ENCODE measurements at regions not wholly inside any gene's neighbourhood (a gene's known extent, or its start where the extent isn't known, plus 50 kb on each side); places are given as distances from the start of the nearest gene placed in this dataset.
A peak's percentile ranks its signal among the peaks of the same experiment; 100 is the strongest.
"Not testable (repeated sequence)": the region's sequence is repeated elsewhere in the genome, so short reads cannot be mapped to it uniquely, and the experiment has no call there.

DNA sequence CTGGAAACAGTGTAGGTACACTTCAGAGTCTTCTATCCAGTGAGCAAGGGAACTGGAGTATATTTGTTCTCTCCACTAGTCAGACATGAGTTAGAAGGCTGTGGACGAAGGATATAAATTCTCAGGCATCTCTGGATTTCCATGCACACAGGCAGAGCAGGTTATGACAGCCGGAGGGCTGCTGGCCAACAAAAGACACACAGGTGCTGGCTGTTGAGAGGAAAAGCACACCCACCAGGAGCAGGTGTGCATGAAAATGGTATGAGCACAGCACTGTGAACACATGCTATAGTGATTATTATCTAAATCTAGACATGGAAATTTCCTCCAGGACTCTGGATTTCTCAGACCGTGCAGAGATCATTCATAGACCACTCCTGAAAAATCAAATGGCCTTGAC, 444.7 kb upstream of the RPS6KA3 start:
- TF ChIP-seq, protein P1, sequence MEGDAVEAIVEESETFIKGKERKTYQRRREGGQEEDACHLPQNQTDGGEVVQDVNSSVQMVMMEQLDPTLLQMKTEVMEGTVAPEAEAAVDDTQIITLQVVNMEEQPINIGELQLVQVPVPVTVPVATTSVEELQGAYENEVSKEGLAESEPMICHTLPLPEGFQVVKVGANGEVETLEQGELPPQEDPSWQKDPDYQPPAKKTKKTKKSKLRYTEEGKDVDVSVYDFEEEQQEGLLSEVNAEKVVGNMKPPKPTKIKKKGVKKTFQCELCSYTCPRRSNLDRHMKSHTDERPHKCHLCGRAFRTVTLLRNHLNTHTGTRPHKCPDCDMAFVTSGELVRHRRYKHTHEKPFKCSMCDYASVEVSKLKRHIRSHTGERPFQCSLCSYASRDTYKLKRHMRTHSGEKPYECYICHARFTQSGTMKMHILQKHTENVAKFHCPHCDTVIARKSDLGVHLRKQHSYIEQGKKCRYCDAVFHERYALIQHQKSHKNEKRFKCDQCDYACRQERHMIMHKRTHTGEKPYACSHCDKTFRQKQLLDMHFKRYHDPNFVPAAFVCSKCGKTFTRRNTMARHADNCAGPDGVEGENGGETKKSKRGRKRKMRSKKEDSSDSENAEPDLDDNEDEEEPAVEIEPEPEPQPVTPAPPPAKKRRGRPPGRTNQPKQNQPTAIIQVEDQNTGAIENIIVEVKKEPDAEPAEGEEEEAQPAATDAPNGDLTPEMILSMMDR (IDR thresholded peaks at IDR 0.05; ENCODE audit: insufficient read depth, low read depth, low read length, missing control alignments) = no peak
- DNase-seq (ENCODE audit: low read depth) = no peak
- H3K4me3 ChIP-seq (ENCODE audit: low read length) = no peak overlapping the region

- TF ChIP-seq, protein P1 (IDR thresholded peaks at IDR 0.05; ENCODE audit: insufficient read depth, low read depth, low read length, missing control alignments) = no peak
- no peak overlapping the region for H3K4me3 ChIP-seq (ENCODE audit: low read length)
- no peak for DNase-seq (ENCODE audit: low read depth)
Observed at GRCh38 chrX:20693078-20693477, 426.4 kb upstream of the RPS6KA3 start.

GRCh38 chrX:20686256-20686655, 419.5 kb upstream of the RPS6KA3 start:
- DNase-seq (ENCODE audit: low read depth) = no peak
- TF ChIP-seq, protein P1 (IDR thresholded peaks at IDR 0.05; ENCODE audit: insufficient read depth, low read depth, low read length, missing control alignments) = no peak
- H3K4me3 ChIP-seq (ENCODE audit: low read length) = no peak overlapping the region

DNA sequence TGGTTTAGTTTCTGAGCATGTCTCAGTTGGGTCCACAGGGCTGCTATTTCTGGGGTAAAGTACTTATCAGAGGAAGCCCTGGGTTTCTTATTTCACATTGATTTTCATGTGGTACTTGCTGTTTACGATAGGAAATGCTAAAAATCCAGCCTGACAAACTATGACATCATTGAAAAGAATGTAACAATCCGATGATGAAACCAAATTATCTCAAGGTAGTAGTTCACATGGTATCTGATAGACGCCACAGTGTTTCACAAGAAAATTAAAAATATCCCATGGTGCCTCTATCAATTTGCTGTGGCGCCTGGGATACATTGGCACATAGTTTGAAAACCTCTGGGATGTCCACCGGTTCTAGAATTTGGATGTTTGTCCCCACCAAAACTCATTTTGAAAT, 418.9 kb upstream of the RPS6KA3 start:
- no peak for DNase-seq (ENCODE audit: low read depth)
- TF ChIP-seq, protein P1 (IDR thresholded peaks at IDR 0.05; ENCODE audit: insufficient read depth, low read depth, low read length, missing control alignments) = no peak
- H3K4me3 ChIP-seq (ENCODE audit: low read length) = no peak overlapping the region

DNA sequence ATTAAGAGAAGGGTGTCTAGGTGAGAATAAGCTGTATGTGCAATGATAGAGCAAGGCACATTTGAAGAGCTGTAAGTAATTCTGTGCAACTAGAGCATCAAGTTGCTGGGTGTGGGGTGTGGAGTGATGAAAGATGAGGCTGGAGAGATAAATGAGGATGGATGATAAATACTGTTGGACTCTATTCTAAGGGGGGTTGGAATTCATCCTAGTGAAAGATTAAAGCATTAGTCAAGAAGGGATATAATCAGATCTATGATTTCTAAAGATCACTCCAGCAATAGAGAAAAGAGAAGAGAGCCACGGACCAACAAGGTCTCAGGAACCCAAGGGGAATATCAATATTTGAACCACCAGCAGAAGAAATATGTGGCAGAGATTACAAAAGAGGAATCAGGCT, 415.0 kb upstream of the RPS6KA3 start:
- DNase-seq (ENCODE audit: low read depth) = no peak
- no peak overlapping the region for H3K4me3 ChIP-seq (ENCODE audit: low read length)
- TF ChIP-seq, protein P1 (IDR thresholded peaks at IDR 0.05; ENCODE audit: insufficient read depth, low read depth, low read length, missing control alignments) = no peak

DNA sequence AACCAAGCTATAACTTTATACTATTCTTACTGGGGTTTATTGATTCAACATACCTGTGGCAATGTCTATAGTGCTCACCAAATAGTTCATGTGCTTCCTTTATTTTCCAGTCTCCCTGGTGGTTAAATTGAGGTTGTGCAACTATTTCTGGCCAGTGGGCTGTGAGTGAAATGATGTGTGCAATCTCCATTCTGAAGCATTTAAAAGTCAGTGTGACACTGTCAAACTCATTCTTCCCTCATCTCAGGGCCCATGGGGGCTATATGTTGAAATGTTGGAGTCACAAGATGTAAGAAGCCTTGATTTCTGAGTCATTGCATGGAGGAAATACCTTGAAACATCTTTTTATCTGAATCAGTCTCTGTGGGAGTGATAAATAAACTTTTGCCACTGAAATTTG, 414.3 kb upstream of the RPS6KA3 start:
- TF ChIP-seq, protein P1 (IDR thresholded peaks at IDR 0.05; ENCODE audit: insufficient read depth, low read depth, low read length, missing control alignments) = peak; percentile 6
- no peak for DNase-seq (ENCODE audit: low read depth)
- no peak overlapping the region for H3K4me3 ChIP-seq (ENCODE audit: low read length)

DNA sequence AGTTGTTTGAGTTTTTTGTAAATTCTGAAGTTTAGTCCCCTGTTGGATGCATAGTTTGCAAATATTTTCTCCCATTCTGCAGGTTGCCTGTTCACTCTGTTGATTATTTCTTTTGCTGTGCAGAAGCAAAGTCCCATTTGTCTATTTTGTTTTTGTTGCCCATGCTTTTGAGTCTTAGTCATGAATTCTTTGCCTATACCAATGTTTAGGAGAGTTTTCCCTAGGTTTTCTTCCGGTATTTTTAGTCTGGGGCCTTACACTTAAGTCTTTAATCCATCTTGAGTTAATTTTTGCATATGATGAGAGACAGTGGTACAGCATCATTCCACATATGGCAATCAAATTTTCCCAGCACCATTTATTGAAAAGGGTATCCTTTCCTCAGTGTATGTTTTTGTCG, 405.8 kb upstream of the RPS6KA3 start:
- no peak overlapping the region for H3K4me3 ChIP-seq (ENCODE audit: low read length)
- no peak for DNase-seq (ENCODE audit: low read depth)
- TF ChIP-seq, protein P1 (IDR thresholded peaks at IDR 0.05; ENCODE audit: insufficient read depth, low read depth, low read length, missing control alignments) = no peak

- H3K4me3 ChIP-seq (ENCODE audit: low read length); DNase-seq (ENCODE audit: low read depth): not testable (repeated sequence)
Observed at GRCh38 chrX:20671746-20672145, 405.0 kb upstream of the RPS6KA3 start.
